ENCODE measurements at regions not wholly inside any gene's neighbourhood (a gene's known extent, or its start where the extent isn't known, plus 50 kb on each side); places are given as distances from the start of the nearest gene placed in this dataset.

- ATAC-seq (ENCODE audit: insufficient read depth, low FRiP score) (no peak), DNase-seq (no peak)
- H3K27me3 ChIP-seq (ENCODE audit: control insufficient read depth in 3 of 3, insufficient read depth in 3 of 3, low read length in 2 of 3) = no peaks in the 10 kb centered on the region
- no peaks in the 10 kb centered on the region for H3K36me3 ChIP-seq (ENCODE audit: control insufficient read depth in 4 of 4, insufficient read depth in 4 of 4, low read length in 4 of 4)
- no peaks in the 10 kb centered on the region for H3K9me3 ChIP-seq (ENCODE audit: control insufficient read depth in 4 of 4, insufficient read depth in 3 of 4, low read length in 3 of 4)
- TF ChIP-seq CTCF (IDR thresholded peaks at IDR 0.05; ENCODE audit: control extremely low read depth, extremely low read depth) = no peak
- peaks cover 4 to 42% (median 11%) of the 10 kb centered on the region in 5 donors for H3K4me1 ChIP-seq (ENCODE audit: control insufficient read depth in 5 of 5, insufficient read depth in 5 of 5, low read length in 5 of 5)
- H3K4me3 ChIP-seq = no peak overlapping the region
- no peak overlapping the region for H3K9ac ChIP-seq (ENCODE audit: insufficient read depth in 1 of 2, low read length in 2 of 2)
- H3K27ac ChIP-seq (ENCODE audit: low read depth in 1 of 2, low read length in 1 of 2) = no peak overlapping the region
- WGBS, 2 donors = 17 to 41% methylated on average over 1 of the region's 1 CpG
These were observed 162.1 kb downstream of the EFNB1 start for GRCh38 chrX:68990948-68991347.

DNA sequence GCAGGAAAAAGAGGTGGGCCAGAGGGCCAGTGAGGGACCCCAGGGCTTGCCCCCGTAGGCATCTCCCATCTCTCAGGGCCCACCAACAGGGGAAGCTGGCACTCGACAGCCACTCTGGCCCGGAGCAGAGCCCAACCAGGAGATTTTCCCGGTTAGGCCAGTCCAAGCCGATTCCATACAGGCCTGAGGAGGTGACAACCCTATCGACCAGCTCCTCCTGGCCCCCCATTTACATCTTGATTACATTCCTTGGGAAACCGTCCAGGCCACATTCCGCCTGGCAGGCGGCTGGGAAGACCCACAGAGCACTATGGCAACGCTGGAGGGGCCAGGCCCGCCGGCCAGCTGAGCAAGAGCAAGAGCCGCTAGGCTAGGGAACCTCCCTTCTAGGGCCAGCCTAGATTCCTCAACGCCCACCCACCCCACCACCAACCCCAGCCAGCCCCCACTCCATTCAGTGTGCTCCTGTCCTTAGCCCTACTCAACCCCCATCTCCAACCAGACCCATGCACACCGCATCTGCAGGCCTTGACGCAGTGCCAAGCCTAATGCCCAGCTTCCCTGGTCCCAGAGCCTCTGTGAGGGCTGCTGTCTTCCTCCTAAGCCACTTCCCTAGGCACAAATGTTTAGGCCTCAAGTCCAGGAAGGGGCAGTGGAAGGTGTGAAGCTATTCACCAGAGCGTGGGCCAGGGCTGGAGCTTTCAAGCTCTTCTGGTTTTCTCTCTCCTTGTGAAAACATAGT lies 161.2 kb downstream of the EFNB1 start:
- no peaks in the 10 kb centered on the region for H3K27me3 ChIP-seq (ENCODE audit: control insufficient read depth in 3 of 3, insufficient read depth in 3 of 3, low read length in 2 of 3)
- DNase-seq (peak; percentile 92 to 95 (median 94)), ATAC-seq (ENCODE audit: insufficient read depth, low FRiP score) (no peak)
- WGBS, 2 donors = 35 to 70% methylated on average over 11 to 17 of the region's 17 CpGs
- peaks cover 0 to 2% (median 0%) of the 10 kb centered on the region in 4 donors for H3K9me3 ChIP-seq (ENCODE audit: control insufficient read depth in 4 of 4, insufficient read depth in 3 of 4, low read length in 3 of 4)
- peaks cover 3 to 36% (median 4%) of the 10 kb centered on the region in 5 donors for H3K4me1 ChIP-seq (ENCODE audit: control insufficient read depth in 5 of 5, insufficient read depth in 5 of 5, low read length in 5 of 5)
- no peaks in the 10 kb centered on the region for H3K36me3 ChIP-seq (ENCODE audit: control insufficient read depth in 4 of 4, insufficient read depth in 4 of 4, low read length in 4 of 4)
- H3K27ac ChIP-seq (ENCODE audit: low read depth in 1 of 2, low read length in 1 of 2) = peak overlapping the region in 1 of 2 donors; percentile 62
- no peak overlapping the region for H3K4me3 ChIP-seq
- no peak for TF ChIP-seq CTCF (IDR thresholded peaks at IDR 0.05; ENCODE audit: control extremely low read depth, extremely low read depth)
- H3K9ac ChIP-seq (ENCODE audit: insufficient read depth in 1 of 2, low read length in 2 of 2) = no peak overlapping the region

GRCh38 chrX:68989456-68989855 lies 160.6 kb downstream of the EFNB1 start:
- Histone ChIP-seq H3K9me3 (ENCODE audit: control insufficient read depth in 4 of 4, insufficient read depth in 3 of 4, low read length in 3 of 4) (peaks cover 0 to 2% (median 0%) of the 10 kb centered on the region in 4 donors), H3K27ac (ENCODE audit: low read depth in 1 of 2, low read length in 1 of 2) (no peak overlapping the region), H3K4me1 (ENCODE audit: control insufficient read depth in 5 of 5, insufficient read depth in 5 of 5, low read length in 5 of 5) (peaks cover 0 to 31% (median 4%) of the 10 kb centered on the region in 5 donors), H3K9ac (ENCODE audit: insufficient read depth in 1 of 2, low read length in 2 of 2) (no peak overlapping the region), H3K36me3 (ENCODE audit: control insufficient read depth in 4 of 4, insufficient read depth in 4 of 4, low read length in 4 of 4) (no peaks in the 10 kb centered on the region), H3K27me3 (ENCODE audit: control insufficient read depth in 3 of 3, insufficient read depth in 3 of 3, low read length in 2 of 3) (no peaks in the 10 kb centered on the region), H3K4me3 (no peak overlapping the region)
- WGBS, 2 donors = 71 to 85% methylated on average over 1 of the region's 1 CpG
- DNase-seq = no peak
- ATAC-seq (ENCODE audit: insufficient read depth, low FRiP score) = no peak
- TF ChIP-seq CTCF (IDR thresholded peaks at IDR 0.05; ENCODE audit: control extremely low read depth, extremely low read depth) = no peak
